ENCODE measurements at regions not wholly inside any gene's neighbourhood (a gene's known extent, or its start where the extent isn't known, plus 50 kb on each side); places are given as distances from the start of the nearest gene placed in this dataset.

GRCh38 chr13:107276936-107277335 lies 709.0 kb upstream of the ARGLU1 start:
- TF ChIP-seq CTCF (IDR thresholded peaks at IDR 0.05) (no peak), POLR2A (IDR thresholded peaks at IDR 0.05) (no peak)
